Gastrocnemius medialis (tissue), 4 donors: ENCODE measurements at regions not wholly inside any gene's neighbourhood (a gene's known extent, or its start where the extent isn't known, plus 50 kb on each side); places are given as distances from the start of the nearest gene placed in this dataset.

ENCODE experiments used
- POLR2A ChIP-seq, 2 donors: fragments of 450-650 bp; IDR thresholded peaks; one replicate each; pipeline ENCODE4 v1.6.1; 2017; ENCODE audit warnings: antibody characterized with exemption in 2 of 2, mild to moderate bottlenecking in 2 of 2, moderate library complexity in 2 of 2
- TF ChIP-seq, protein P1 (sequence below), 5 experiments: fragments of 450-650 bp in 3 of 5; fragments of 200-600 bp in 2 of 5; sonication (generic) in 2 of 5; IDR thresholded peaks in 4 of 5; conservative IDR thresholded peaks in 1 of 5; 1 replicate in 4 of 5; 2 replicates in 1 of 5; pipeline ENCODE4 v1.5.1; 2016 to 2019; ENCODE audit warnings: antibody characterized with exemption in 5 of 5, mild to moderate bottlenecking in 3 of 5, moderate library complexity in 3 of 5

DNA sequence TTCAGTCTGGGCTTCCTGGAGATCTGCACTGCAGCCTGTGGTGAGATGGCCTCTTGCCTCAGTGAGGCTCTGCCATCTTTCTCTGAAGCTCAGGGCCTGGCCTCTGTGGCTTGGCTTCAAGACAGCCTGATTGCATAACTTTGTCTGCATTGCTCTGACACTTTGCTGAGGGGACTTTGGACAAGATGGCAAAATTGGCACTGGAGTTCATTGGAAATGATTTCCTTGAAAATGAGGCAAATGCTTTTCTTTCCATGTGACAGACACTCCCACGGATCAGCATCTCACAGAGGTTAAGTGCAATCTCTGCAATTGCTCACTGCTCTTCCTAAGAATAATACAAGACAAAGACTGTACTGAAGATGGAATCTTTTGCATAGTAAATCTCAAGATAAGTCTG is 166.8 kb downstream of the KCNS3 start:
- TF ChIP-seq POLR2A (IDR thresholded peaks at IDR 0.05), result no peak
- TF ChIP-seq, protein P1, sequence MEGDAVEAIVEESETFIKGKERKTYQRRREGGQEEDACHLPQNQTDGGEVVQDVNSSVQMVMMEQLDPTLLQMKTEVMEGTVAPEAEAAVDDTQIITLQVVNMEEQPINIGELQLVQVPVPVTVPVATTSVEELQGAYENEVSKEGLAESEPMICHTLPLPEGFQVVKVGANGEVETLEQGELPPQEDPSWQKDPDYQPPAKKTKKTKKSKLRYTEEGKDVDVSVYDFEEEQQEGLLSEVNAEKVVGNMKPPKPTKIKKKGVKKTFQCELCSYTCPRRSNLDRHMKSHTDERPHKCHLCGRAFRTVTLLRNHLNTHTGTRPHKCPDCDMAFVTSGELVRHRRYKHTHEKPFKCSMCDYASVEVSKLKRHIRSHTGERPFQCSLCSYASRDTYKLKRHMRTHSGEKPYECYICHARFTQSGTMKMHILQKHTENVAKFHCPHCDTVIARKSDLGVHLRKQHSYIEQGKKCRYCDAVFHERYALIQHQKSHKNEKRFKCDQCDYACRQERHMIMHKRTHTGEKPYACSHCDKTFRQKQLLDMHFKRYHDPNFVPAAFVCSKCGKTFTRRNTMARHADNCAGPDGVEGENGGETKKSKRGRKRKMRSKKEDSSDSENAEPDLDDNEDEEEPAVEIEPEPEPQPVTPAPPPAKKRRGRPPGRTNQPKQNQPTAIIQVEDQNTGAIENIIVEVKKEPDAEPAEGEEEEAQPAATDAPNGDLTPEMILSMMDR (IDR thresholded peaks at IDR 0.05 in 4 of 5, conservative IDR thresholded peaks at IDR 0.05 in 1 of 5), result no peak
